PC-9 (cell line): ENCODE measurements at regions not wholly inside any gene's neighbourhood (a gene's known extent, or its start where the extent isn't known, plus 50 kb on each side); places are given as distances from the start of the nearest gene placed in this dataset.

Experiments used
- BruUV-seq: library from RNA; stranded (reverse); fragments of 400-500 nt; replicated peaks from 2 replicates; lab custom pipeline; 2021; lab: Mats Ljungman, UMichigan
- CTCF ChIA-PET: fragments of 300-600 bp; sonication (Branson Sonifier 250); formaldehyde crosslinking; loops from one replicate; lab custom pipeline; 2022; ENCODE audit warnings: antibody characterized with exemption; lab: Charles Lee
- POLR2A ChIA-PET: fragments of 300-600 bp; sonication (Branson Sonifier 250); formaldehyde crosslinking; loops from one replicate; lab custom pipeline; 2022; ENCODE audit warnings: antibody characterized with exemption; ENCODE audit not compliant: unreplicated experiment; lab: Charles Lee
- DNase-seq, 2 experiments: peaks; one replicate each; pipeline versions ENCODE4 v3.0.0 to v3.0.0-alpha.2; 2015 to 2022; ENCODE audit warnings: mixed read lengths in 1 of 2
- H2AFZ ChIP-seq: fragments of 200-600 bp; sonication (generic); 2 replicates; pipeline ENCODE4 v1.8.1; 2017; ENCODE audit warnings: antibody characterized with exemption
- H3F3A ChIP-seq: fragments of 200-600 bp; sonication (generic); 2 replicates; pipeline ENCODE4 v1.8.1; 2017; ENCODE audit warnings: antibody characterized with exemption, mild to moderate bottlenecking, low read depth; ENCODE audit not compliant: insufficient read depth
- H3K27ac ChIP-seq: fragments of 200-600 bp; sonication (generic); 2 replicates; pipeline ENCODE4 v1.6.1; 2016; ENCODE audit warnings: mixed run types
- H3K27me3 ChIP-seq: fragments of 200-600 bp; sonication (generic); 2 replicates; pipeline ENCODE4 v1.6.1; 2016; ENCODE audit warnings: low read depth, mixed run types; ENCODE audit not compliant: insufficient read depth
- H3K36me3 ChIP-seq: fragments of 200-600 bp; sonication (generic); 2 replicates; pipeline ENCODE4 v1.6.1; 2016; ENCODE audit warnings: low read depth, mixed run types
- H3K4me1 ChIP-seq: fragments of 200-600 bp; sonication (generic); replicated peaks from 2 replicates; pipeline ENCODE4 v1.6.1; 2016; ENCODE audit warnings: mixed run types; ENCODE audit not compliant: insufficient read depth
- H3K4me2 ChIP-seq: fragments of 200-600 bp; sonication (generic); 2 replicates; pipeline ENCODE4 v1.6.1; 2017; ENCODE audit warnings: mixed run types
- H3K4me3 ChIP-seq: fragments of 200-600 bp; sonication (generic); 2 replicates; pipeline ENCODE4 v1.6.1; 2016; ENCODE audit warnings: mixed run types
- H3K79me2 ChIP-seq: fragments of 200-600 bp; sonication (generic); 2 replicates; pipeline ENCODE4 v1.6.1; 2017; ENCODE audit warnings: low read depth, mixed run types
- H3K9me2 ChIP-seq: fragments of 200-600 bp; sonication (generic); 2 replicates; pipeline ENCODE4 v1.8.1; 2017; ENCODE audit warnings: mild to moderate bottlenecking; ENCODE audit not compliant: insufficient read depth
- H3K9me3 ChIP-seq: fragments of 200-600 bp; sonication (generic); 2 replicates; pipeline ENCODE4 v1.8.1; 2016; ENCODE audit warnings: low read depth; ENCODE audit not compliant: insufficient read depth
- H4K20me1 ChIP-seq: fragments of 200-600 bp; sonication (generic); 2 replicates; pipeline ENCODE4 v1.8.1; 2017; ENCODE audit not compliant: insufficient read depth
- CTCF ChIP-seq: fragments of 200-600 bp; sonication (generic); conservative IDR thresholded peaks from 2 replicates; pipeline ENCODE4 v1.6.1; 2017; ENCODE audit warnings: mixed run types, antibody characterized with exemption, mild to moderate bottlenecking, moderate library complexity
- EZH2 ChIP-seq: fragments of 200-600 bp; sonication (generic); IDR thresholded peaks from 2 replicates; pipeline ENCODE4 v1.8.0; 2017; ENCODE audit warnings: antibody characterized with exemption, low read depth
- intact Hi-C: fragments of 100-400 bp; cut with micrococcal nuclease; formaldehyde crosslinking; loops from one replicate; pipeline ENCODE4 v1.10.0; 2022; ENCODE audit not compliant: unreplicated experiment

GRCh38 chr6:169880516-169880915, 129.1 kb downstream of the ERMARD start:
- no TSS peak for BruUV-seq
- ChIA-PET POLR2A (no interaction called here), CTCF (no interaction called here)
- Histone ChIP-seq H4K20me1 (no peaks in the 10 kb centered on the region), H2AFZ (no peak overlapping the region), H3K36me3 (no peaks in the 10 kb centered on the region), H3K27me3 (peaks cover 69% of the 10 kb centered on the region), H3K9me2 (no peaks in the 10 kb centered on the region), H3K4me3 (no peak overlapping the region), H3K9me3 (no peaks in the 10 kb centered on the region), H3K4me2 (no peak overlapping the region), H3F3A (no peaks in the 10 kb centered on the region), H3K79me2 (no peaks in the 10 kb centered on the region), H3K27ac (no peak overlapping the region), H3K4me1 (no peaks in the 10 kb centered on the region)
- intact Hi-C loops = no loop called here
- TF ChIP-seq EZH2 (no peak), CTCF (no peak)
- no peak for DNase-seq

DNA sequence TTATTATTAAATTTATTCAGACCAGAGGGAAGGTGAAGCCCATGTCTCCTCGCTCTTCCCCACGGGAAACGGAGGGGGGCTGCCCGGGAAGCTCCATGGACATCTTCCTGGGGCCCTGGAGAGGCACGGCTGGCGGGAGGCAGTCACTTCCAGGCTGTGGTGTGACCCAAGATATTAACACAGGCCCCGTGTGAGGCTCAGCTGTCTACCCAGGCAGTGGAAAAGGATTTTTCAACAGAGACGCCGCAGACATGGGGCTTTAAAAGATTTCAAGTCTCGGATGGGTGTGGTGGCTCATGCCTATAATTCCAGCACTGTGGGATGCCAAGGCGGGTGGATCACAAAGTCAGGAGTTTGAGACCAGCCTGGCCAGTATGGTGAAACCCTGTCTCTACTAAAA, 117.9 kb downstream of the ERMARD start:
- BruUV-seq = no TSS peak
- Histone ChIP-seq H3K79me2 (no peaks in the 10 kb centered on the region), H3K27me3 (peaks cover 57% of the 10 kb centered on the region), H3K36me3 (no peaks in the 10 kb centered on the region), H3K9me2 (no peaks in the 10 kb centered on the region), H3K4me1 (no peaks in the 10 kb centered on the region), H3K4me3 (no peak overlapping the region), H3K9me3 (no peaks in the 10 kb centered on the region), H2AFZ (no peak overlapping the region), H3K4me2 (no peak overlapping the region), H3F3A (no peaks in the 10 kb centered on the region), H4K20me1 (no peaks in the 10 kb centered on the region), H3K27ac (no peak overlapping the region)
- ChIA-PET POLR2A (no interaction called here), CTCF (no interaction called here)
- TF ChIP-seq CTCF (no peak), EZH2 (no peak)
- intact Hi-C loops = no loop called here
- no peak for DNase-seq

- ChIA-PET CTCF (no interaction called here), POLR2A (no interaction called here)
- Histone ChIP-seq H3K27me3 (peaks cover 66% of the 10 kb centered on the region), H3K4me3 (no peak overlapping the region), H3K36me3 (no peaks in the 10 kb centered on the region), H4K20me1 (no peaks in the 10 kb centered on the region), H3K4me1 (no peaks in the 10 kb centered on the region), H3K9me2 (no peaks in the 10 kb centered on the region), H3K4me2 (no peak overlapping the region), H3K79me2 (no peaks in the 10 kb centered on the region), H2AFZ (no peak overlapping the region), H3K9me3 (no peaks in the 10 kb centered on the region), H3F3A (no peaks in the 10 kb centered on the region), H3K27ac (no peak overlapping the region)
- intact Hi-C loops = no loop called here
- no peak for DNase-seq
- TF ChIP-seq EZH2 = no peak
- TF ChIP-seq CTCF = no peak
- no TSS peak for BruUV-seq
Observed at GRCh38 chr6:169868458-169868857, 117.0 kb downstream of the ERMARD start.
